ENCODE measurements at regions not wholly inside any gene's neighbourhood (a gene's known extent, or its start where the extent isn't known, plus 50 kb on each side); places are given as distances from the start of the nearest gene placed in this dataset.

DNA sequence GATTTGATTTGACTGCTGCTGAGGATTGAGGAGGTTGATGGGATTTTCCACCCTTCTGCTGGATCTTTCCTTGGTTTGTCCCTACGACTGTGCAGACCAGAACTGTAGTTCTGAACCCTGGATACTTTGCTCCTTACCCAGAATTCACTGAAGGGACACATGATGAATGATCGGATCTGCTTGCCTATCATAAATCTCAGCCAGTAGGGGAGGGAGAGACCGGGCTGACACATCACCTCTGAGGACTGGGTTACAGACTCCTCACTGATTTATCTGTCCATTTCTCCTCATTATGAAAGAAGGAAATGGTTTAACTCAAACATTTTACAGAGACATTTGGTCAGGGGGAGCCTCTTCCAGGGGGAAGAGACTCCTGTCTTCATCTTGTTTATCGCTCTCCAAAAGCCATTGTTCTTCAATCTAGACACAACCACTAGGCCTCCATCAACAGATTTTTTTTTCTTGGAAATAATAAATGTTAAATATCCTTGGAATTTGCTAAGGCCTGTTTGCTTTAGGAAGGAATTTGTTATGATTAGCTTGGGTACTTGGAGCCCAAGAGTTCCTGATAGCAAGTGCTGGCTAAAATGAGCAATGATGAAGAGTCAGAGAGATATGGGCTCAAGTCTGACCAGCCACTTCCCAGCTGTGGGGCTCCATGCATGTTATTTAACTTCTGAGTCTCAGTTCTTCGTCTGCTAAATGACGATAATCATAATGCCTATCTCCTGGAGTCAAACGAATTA, 925.5 kb downstream of the SLC4A3 start:
- TF ChIP-seq, protein P1, sequence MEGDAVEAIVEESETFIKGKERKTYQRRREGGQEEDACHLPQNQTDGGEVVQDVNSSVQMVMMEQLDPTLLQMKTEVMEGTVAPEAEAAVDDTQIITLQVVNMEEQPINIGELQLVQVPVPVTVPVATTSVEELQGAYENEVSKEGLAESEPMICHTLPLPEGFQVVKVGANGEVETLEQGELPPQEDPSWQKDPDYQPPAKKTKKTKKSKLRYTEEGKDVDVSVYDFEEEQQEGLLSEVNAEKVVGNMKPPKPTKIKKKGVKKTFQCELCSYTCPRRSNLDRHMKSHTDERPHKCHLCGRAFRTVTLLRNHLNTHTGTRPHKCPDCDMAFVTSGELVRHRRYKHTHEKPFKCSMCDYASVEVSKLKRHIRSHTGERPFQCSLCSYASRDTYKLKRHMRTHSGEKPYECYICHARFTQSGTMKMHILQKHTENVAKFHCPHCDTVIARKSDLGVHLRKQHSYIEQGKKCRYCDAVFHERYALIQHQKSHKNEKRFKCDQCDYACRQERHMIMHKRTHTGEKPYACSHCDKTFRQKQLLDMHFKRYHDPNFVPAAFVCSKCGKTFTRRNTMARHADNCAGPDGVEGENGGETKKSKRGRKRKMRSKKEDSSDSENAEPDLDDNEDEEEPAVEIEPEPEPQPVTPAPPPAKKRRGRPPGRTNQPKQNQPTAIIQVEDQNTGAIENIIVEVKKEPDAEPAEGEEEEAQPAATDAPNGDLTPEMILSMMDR (IDR thresholded peaks at IDR 0.05), result no peak
- no peak for TF ChIP-seq ZFX (IDR thresholded peaks at IDR 0.05; ENCODE audit: borderline replicate concordance)

Measured in 22Rv1 (cell line).